ENCODE measurements at regions not wholly inside any gene's neighbourhood (a gene's known extent, or its start where the extent isn't known, plus 50 kb on each side); places are given as distances from the start of the nearest gene placed in this dataset.
A peak's percentile ranks its signal among the peaks of the same experiment; 100 is the strongest.

DNA sequence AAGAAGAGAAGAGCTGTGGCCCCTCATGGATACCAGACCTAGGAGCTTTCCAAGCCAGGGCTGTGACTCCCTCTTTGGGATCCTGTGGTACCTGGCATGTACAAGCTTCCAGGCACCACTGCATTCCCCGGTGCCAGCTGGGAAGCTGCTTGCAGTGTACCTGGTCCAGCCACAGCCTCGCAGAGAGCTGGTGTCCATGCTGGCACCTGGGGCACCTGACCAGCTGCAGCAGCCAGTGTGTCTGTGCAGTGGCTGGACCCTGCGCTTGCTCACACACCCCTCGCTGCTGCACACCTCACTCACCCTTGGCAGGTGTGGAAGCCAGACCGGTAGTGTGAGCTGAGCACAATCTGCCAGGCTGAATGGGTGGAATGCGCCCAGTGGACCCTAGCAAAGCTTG, 190.9 kb upstream of the MAN1A1 start:
- H3K27me3 Mint-ChIP-seq (ENCODE audit: insufficient read depth, unreplicated experiment): no peaks in the 10 kb centered on the region
- CTCF ChIA-PET: interaction anchor here (0.6 to 0.9 kb wide), 4 partner anchors 30 to 107 kb away, joined by 3 to 8 read pairs (median 4); no protein-coding TSS in a partner anchor
- no peaks in the 10 kb centered on the region for H3K36me3 Mint-ChIP-seq (ENCODE audit: insufficient read depth, unreplicated experiment)
- no peak overlapping the region for H3K4me3 Mint-ChIP-seq (ENCODE audit: unreplicated experiment)
- no TSS peak for BruUV-seq (replicated peaks)
- H3K27ac Mint-ChIP-seq (ENCODE audit: low read depth, unreplicated experiment): peak overlapping the region; percentile 86
- intact Hi-C loops (cut with micrococcal nuclease): loop anchor here (5.0 kb wide), 1 partner anchor 87 kb away; no protein-coding TSS in a partner anchor
- peaks cover 18% of the 10 kb centered on the region for H3K4me1 Mint-ChIP-seq (ENCODE audit: insufficient read depth, unreplicated experiment)
- no peaks in the 10 kb centered on the region for H3K9me3 Mint-ChIP-seq (ENCODE audit: unreplicated experiment)
- no peak for DNase-seq (ENCODE audit: unreplicated experiment)
- TF ChIP-seq, protein P1, sequence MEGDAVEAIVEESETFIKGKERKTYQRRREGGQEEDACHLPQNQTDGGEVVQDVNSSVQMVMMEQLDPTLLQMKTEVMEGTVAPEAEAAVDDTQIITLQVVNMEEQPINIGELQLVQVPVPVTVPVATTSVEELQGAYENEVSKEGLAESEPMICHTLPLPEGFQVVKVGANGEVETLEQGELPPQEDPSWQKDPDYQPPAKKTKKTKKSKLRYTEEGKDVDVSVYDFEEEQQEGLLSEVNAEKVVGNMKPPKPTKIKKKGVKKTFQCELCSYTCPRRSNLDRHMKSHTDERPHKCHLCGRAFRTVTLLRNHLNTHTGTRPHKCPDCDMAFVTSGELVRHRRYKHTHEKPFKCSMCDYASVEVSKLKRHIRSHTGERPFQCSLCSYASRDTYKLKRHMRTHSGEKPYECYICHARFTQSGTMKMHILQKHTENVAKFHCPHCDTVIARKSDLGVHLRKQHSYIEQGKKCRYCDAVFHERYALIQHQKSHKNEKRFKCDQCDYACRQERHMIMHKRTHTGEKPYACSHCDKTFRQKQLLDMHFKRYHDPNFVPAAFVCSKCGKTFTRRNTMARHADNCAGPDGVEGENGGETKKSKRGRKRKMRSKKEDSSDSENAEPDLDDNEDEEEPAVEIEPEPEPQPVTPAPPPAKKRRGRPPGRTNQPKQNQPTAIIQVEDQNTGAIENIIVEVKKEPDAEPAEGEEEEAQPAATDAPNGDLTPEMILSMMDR (IDR thresholded peaks at IDR 0.05; ENCODE audit: unreplicated experiment): no peak
- POLR2A ChIA-PET: interaction anchor here (0.6 to 0.8 kb wide), 3 partner anchors 46 to 195 kb away, joined by 3 read pairs; no protein-coding TSS in a partner anchor

GRCh38 chr6:119539066-119539746, 189.6 kb upstream of the MAN1A1 start:
- H3K9me3 Mint-ChIP-seq (ENCODE audit: unreplicated experiment): no peaks in the 10 kb centered on the region
- H3K4me3 Mint-ChIP-seq (ENCODE audit: unreplicated experiment): no peak overlapping the region
- peaks cover 19% of the 10 kb centered on the region for H3K4me1 Mint-ChIP-seq (ENCODE audit: insufficient read depth, unreplicated experiment)
- BruUV-seq (replicated peaks): no TSS peak
- POLR2A ChIA-PET: interaction anchor here (0.8 kb wide), 1 partner anchor 64 kb away, joined by 3 read pairs; no protein-coding TSS in a partner anchor
- DNase-seq (ENCODE audit: unreplicated experiment): no peak
- intact Hi-C loops (cut with micrococcal nuclease): loop anchor here (10.0 kb wide), 1 partner anchor 184 kb away; no protein-coding TSS in a partner anchor
- CTCF ChIA-PET: interaction anchor here (0.6 to 1.0 kb wide), 2 partner anchors 13 to 283 kb away, joined by 4 to 6 read pairs; no protein-coding TSS in a partner anchor
- no peaks in the 10 kb centered on the region for H3K36me3 Mint-ChIP-seq (ENCODE audit: insufficient read depth, unreplicated experiment)
- no peak overlapping the region for H3K27ac Mint-ChIP-seq (ENCODE audit: low read depth, unreplicated experiment)
- TF ChIP-seq, protein P1 (IDR thresholded peaks at IDR 0.05; ENCODE audit: unreplicated experiment): no peak
- no peaks in the 10 kb centered on the region for H3K27me3 Mint-ChIP-seq (ENCODE audit: insufficient read depth, unreplicated experiment)

DNA sequence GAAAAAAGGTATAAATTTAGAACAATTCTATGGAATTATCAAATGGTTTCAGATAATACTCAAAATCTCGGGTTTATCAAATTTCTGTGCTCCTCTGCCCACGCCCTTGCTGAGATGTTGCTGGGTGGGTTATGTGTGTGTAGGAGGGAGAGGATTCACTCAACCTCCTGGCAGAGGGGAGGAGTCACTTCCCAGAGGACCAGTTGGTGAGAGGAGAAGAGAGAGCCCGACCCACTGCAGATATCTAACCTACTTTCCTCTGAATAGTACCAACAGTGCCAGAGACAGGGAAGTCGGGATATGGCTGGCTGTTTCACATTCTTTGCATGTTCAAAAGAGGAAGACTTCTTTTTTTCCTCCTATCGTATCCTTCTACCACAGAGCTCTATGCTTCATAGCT, 187.1 kb upstream of the MAN1A1 start:
- no peaks in the 10 kb centered on the region for H3K27me3 Mint-ChIP-seq (ENCODE audit: insufficient read depth, unreplicated experiment)
- no peaks in the 10 kb centered on the region for H3K36me3 Mint-ChIP-seq (ENCODE audit: insufficient read depth, unreplicated experiment)
- DNase-seq (ENCODE audit: unreplicated experiment): no peak
- intact Hi-C loops (cut with micrococcal nuclease): loop anchor here (10.0 kb wide), 1 partner anchor 182 kb away; no protein-coding TSS in a partner anchor
- H3K9me3 Mint-ChIP-seq (ENCODE audit: unreplicated experiment): no peaks in the 10 kb centered on the region
- ChIA-PET POLR2A (no interaction called here), CTCF (no interaction called here)
- TF ChIP-seq, protein P1 (IDR thresholded peaks at IDR 0.05; ENCODE audit: unreplicated experiment): no peak
- no peak overlapping the region for H3K27ac Mint-ChIP-seq (ENCODE audit: low read depth, unreplicated experiment)
- peaks cover 26% of the 10 kb centered on the region for H3K4me1 Mint-ChIP-seq (ENCODE audit: insufficient read depth, unreplicated experiment)
- no TSS peak for BruUV-seq (replicated peaks)
- no peak overlapping the region for H3K4me3 Mint-ChIP-seq (ENCODE audit: unreplicated experiment)

DNA sequence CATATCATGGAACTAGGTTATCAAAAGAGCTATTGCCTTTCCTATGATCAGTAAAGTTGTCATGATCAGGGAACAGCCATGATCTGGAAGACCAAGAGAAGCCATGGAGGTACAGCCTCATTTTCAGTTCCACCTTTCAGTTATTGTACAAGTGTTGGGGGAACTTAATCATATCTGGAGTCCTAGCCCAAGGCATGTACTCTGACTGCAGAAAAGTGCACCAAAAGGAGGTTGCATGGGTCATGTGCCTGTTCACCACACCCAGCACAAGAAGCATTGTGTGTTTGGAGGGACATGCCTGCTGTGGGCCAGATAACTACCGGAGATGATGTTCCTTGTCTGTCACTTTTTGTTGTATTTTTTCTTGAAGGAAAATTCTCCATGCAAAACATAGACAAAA, 185.8 kb upstream of the MAN1A1 start:
- DNase-seq (ENCODE audit: unreplicated experiment): no peak
- ChIA-PET POLR2A (no interaction called here), CTCF (interaction anchor here (0.9 to 1.5 kb wide), 2 partner anchors 29 to 406 kb away, joined by 3 to 4 read pairs; no protein-coding TSS in a partner anchor)
- H3K27ac Mint-ChIP-seq (ENCODE audit: low read depth, unreplicated experiment): no peak overlapping the region
- H3K4me3 Mint-ChIP-seq (ENCODE audit: unreplicated experiment): no peak overlapping the region
- no TSS peak for BruUV-seq (replicated peaks)
- intact Hi-C loops (cut with micrococcal nuclease): loop anchor here (10.0 kb wide), 1 partner anchor 181 kb away; no protein-coding TSS in a partner anchor
- H3K9me3 Mint-ChIP-seq (ENCODE audit: unreplicated experiment): no peaks in the 10 kb centered on the region
- H3K4me1 Mint-ChIP-seq (ENCODE audit: insufficient read depth, unreplicated experiment): peaks cover 14% of the 10 kb centered on the region
- H3K27me3 Mint-ChIP-seq (ENCODE audit: insufficient read depth, unreplicated experiment): no peaks in the 10 kb centered on the region
- TF ChIP-seq, protein P1 (IDR thresholded peaks at IDR 0.05; ENCODE audit: unreplicated experiment): no peak
- H3K36me3 Mint-ChIP-seq (ENCODE audit: insufficient read depth, unreplicated experiment): no peaks in the 10 kb centered on the region
